ENCODE measurements at regions not wholly inside any gene's neighbourhood (a gene's known extent, or its start where the extent isn't known, plus 50 kb on each side); places are given as distances from the start of the nearest gene placed in this dataset.

DNA sequence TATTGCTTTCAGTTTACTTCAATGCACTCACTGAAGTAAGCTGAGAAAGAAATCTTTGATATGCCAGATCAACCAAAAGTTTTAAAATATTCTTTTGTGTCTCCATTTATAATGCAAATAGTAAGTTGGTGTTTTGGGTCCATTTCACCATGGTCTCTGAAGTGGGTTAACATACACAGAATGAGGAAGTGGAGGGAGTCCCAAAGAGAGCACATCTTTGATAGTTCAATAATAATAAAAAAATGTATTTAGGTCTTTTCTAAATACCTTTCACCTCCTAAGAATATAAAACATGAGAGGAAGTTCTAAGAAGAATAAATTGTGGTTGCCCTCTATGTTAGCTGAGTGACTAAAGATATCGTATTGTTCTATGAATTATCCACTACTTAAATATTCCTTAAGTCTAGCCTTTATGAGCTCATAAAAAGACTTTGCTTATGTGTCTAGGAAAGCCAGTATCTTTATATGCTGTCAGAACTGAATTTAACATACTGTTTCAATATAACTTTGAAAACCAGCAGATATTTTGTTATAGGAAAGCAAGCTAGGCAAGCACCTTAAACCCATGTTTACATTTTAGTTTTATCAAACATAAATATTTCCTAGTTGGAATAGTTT, 148.7 kb upstream of the ZEB2 start:
- H3K27ac ChIP-seq, result no peak overlapping the region
- H3K4me1 ChIP-seq (ENCODE audit: low read depth), result no peaks in the 10 kb centered on the region

DNA sequence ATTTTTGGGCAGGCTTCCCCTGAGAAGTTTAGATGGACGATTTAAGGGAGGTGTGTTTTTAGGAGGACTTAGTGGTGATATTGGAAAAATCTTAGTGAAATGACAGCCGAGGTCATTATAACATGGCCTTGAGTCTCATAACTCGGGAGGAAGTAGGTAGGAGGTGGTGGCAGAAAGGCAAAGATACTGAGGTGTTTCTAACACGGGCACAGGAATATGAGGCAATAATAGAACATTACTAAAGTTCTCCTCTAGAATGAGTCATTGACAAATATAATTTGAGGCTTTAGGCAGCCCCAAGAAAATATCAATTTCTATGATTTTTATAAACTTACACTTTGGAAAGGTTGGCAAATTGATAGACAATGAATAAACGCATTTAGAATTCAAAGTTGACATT, 146.1 kb upstream of the ZEB2 start:
- Histone ChIP-seq H3K4me1 (ENCODE audit: low read depth) (no peaks in the 10 kb centered on the region), H3K27ac (no peak overlapping the region), H3K27me3 (no peaks in the 10 kb centered on the region), H3K4me3 (no peak overlapping the region), H3K9me3 (ENCODE audit: low read depth) (no peaks in the 10 kb centered on the region), H3K36me3 (no peaks in the 10 kb centered on the region)
- TF ChIP-seq, protein P1, sequence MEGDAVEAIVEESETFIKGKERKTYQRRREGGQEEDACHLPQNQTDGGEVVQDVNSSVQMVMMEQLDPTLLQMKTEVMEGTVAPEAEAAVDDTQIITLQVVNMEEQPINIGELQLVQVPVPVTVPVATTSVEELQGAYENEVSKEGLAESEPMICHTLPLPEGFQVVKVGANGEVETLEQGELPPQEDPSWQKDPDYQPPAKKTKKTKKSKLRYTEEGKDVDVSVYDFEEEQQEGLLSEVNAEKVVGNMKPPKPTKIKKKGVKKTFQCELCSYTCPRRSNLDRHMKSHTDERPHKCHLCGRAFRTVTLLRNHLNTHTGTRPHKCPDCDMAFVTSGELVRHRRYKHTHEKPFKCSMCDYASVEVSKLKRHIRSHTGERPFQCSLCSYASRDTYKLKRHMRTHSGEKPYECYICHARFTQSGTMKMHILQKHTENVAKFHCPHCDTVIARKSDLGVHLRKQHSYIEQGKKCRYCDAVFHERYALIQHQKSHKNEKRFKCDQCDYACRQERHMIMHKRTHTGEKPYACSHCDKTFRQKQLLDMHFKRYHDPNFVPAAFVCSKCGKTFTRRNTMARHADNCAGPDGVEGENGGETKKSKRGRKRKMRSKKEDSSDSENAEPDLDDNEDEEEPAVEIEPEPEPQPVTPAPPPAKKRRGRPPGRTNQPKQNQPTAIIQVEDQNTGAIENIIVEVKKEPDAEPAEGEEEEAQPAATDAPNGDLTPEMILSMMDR (IDR thresholded peaks at IDR 0.05; ENCODE audit: low read depth, low read length), result no peak
- DNase-seq (ENCODE audit: low read depth in 1 of 2, low spot score in 1 of 2), result peak in 1 of 2 donors; percentile 48

More for the DNA sequence above, 148.7 kb upstream of the ZEB2 start:
- Histone ChIP-seq H3K4me3 (no peak overlapping the region), H3K9me3 (ENCODE audit: low read depth) (no peaks in the 10 kb centered on the region), H3K36me3 (no peaks in the 10 kb centered on the region), H3K27me3 (no peaks in the 10 kb centered on the region)
- TF ChIP-seq, protein P1 (IDR thresholded peaks at IDR 0.05; ENCODE audit: low read depth, low read length), result no peak
- DNase-seq (ENCODE audit: low read depth in 1 of 2, low spot score in 1 of 2), result no peak

DNA sequence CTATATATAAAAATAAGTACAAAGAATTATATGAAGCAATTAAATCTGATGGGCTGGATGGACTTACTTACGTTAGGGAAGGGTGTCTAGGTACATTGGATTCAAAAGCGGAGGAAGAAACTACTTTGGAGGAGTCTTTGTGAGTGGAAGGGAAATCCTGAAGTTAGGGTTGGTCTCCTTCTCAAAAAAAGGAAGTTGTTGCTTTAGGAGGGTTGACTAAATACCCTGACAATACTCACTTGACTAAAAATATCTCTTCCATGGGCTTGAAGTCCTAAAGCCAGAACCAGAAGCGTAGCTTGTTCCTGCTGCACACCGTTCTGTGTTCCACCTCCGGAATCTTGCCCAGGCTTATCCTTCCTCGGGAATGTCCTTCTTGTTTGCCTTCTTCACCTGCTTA, 143.3 kb upstream of the ZEB2 start:
- H3K4me3 ChIP-seq, result no peak overlapping the region
- H3K9me3 ChIP-seq (ENCODE audit: low read depth), result no peaks in the 10 kb centered on the region
- TF ChIP-seq, protein P1 (IDR thresholded peaks at IDR 0.05; ENCODE audit: low read depth, low read length), result no peak

DNA sequence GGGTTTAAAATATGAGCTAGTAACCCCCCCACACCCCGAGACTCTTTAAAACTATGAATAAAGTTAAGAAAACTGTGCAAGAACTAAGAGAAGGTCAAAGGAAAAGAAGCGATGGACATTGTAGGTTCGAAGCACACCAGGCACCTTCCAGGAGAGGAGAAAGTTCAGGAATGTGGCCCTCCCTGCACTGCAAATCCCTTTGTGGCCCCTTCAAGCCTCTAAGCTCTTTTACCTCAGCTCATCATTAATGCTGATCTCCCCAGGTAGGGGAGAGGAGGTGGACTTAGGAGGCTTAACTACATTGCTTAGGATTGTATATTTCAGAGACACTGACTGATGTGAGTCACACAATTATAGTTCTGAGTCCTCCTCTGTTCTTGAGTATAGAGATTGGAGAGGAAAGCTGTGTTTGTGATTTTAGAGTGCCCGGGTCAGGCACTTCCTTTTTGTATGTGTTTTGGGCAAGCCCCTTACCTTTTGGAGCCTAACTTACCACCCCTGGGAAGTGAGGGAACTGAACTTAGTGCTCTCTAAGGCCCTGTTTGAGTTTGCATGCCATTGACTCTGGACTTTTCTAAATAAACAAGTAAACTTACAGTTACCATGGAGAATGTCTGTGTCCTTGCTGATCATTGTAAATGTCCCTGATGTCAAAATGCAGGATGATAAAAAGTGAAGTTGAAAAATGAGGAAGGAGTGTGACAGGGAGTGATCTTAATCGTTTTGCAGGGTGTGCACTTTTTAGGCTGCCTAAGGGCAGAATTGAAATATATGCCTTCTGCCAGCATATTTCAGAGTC, 140.8 kb upstream of the ZEB2 start:
- Histone ChIP-seq H3K27me3 (no peaks in the 10 kb centered on the region), H3K36me3 (no peaks in the 10 kb centered on the region), H3K27ac (no peak overlapping the region), H3K4me3 (no peak overlapping the region), H3K9me3 (ENCODE audit: low read depth) (no peaks in the 10 kb centered on the region), H3K4me1 (ENCODE audit: low read depth) (no peaks in the 10 kb centered on the region)
- TF ChIP-seq, protein P1 (IDR thresholded peaks at IDR 0.05; ENCODE audit: low read depth, low read length), result no peak
- no peak for DNase-seq (ENCODE audit: low read depth in 1 of 2, low spot score in 1 of 2)

More for the DNA sequence above, 143.3 kb upstream of the ZEB2 start:
- Histone ChIP-seq H3K36me3 (no peaks in the 10 kb centered on the region), H3K27ac (no peak overlapping the region), H3K27me3 (no peaks in the 10 kb centered on the region), H3K4me1 (ENCODE audit: low read depth) (no peaks in the 10 kb centered on the region)
- no peak for DNase-seq (ENCODE audit: low read depth in 1 of 2, low spot score in 1 of 2)

DNA sequence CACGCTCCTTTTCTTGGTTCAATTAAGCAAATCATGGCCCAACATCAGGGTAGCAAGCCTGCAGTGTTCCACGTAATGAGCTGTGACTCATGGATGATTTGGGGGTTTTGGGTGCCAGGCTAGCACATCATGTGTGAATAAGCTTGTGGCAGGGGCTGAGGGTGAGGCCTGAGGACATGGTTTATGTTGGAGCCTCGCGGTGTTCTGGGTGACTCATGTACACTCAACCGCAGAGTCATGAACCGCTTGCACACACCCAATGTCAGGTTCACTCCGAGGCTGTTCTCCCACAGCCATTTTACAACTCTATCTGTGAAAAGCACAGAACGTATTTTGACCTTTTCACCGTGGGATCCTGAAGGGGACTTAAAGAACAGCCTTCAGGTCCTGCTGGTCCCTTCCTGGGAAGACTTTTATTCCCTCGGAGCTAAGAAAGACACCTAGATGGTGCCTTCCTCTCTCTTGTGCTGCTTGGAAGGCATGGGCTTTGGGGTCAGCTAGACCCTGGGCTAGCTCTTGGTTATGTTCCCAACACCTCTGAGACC, 139.9 kb upstream of the ZEB2 start:
- no peak overlapping the region for H3K4me3 ChIP-seq
- peak in 1 of 2 donors; percentile 68 for DNase-seq (ENCODE audit: low read depth in 1 of 2, low spot score in 1 of 2)

More for the DNA sequence above, 139.9 kb upstream of the ZEB2 start:
- no peaks in the 10 kb centered on the region for H3K36me3 ChIP-seq
- TF ChIP-seq, protein P1 (IDR thresholded peaks at IDR 0.05; ENCODE audit: low read depth, low read length), result no peak
- no peaks in the 10 kb centered on the region for H3K27me3 ChIP-seq
- H3K27ac ChIP-seq, result no peak overlapping the region
- no peaks in the 10 kb centered on the region for H3K9me3 ChIP-seq (ENCODE audit: low read depth)
- no peaks in the 10 kb centered on the region for H3K4me1 ChIP-seq (ENCODE audit: low read depth)
